ENCODE measurements at regions not wholly inside any gene's neighbourhood (a gene's known extent, or its start where the extent isn't known, plus 50 kb on each side); places are given as distances from the start of the nearest gene placed in this dataset.

DNA sequence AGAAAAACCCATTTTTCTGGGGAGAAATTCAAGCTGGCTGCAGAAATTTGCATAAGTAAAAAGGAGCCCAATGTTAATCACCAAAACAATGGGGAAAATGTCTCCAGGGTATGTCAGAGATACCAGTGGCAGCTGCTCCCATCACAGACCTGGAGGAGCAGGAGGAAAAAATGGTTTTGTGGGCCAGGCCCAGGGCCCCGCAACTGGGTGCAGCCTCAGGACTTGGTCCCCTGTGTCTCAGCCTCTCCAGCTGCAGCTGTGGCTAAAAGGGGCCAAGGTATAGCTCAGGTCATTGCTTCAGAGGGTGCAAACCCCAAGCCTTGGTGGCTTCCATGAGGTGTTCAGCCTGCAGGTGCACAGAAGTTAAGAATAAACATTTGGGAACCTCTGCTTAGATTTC is 536.4 kb upstream of the FRG1 start:
- TF ChIP-seq CTCF (conservative IDR thresholded peaks at IDR 0.05 in 1 of 2, IDR thresholded peaks at IDR 0.05 in 1 of 2; ENCODE audit: low read depth in 1 of 2, low read length in 2 of 2) (no peak), EZH2 (IDR thresholded peaks at IDR 0.05; ENCODE audit: low read length, missing control alignments) (no peak)

Measured in fibroblast of lung (primary cell).